Activated CD4-positive, alpha-beta T cell treated with anti-CD3 and anti-CD28 coated beads for 36 hours (primary cell): ENCODE measurements at regions not wholly inside any gene's neighbourhood (a gene's known extent, or its start where the extent isn't known, plus 50 kb on each side); places are given as distances from the start of the nearest gene placed in this dataset.
"Not testable (repeated sequence)": the region's sequence is repeated elsewhere in the genome, so short reads cannot be mapped to it uniquely, and the experiment has no call there.

Source experiments
- ATAC-seq: fragments of 200-7000 bp; cut with Tn5 transposase; one replicate; pipeline ENCODE4 v1.10.0; 2021; ENCODE audit warnings: mild to moderate bottlenecking, moderate library complexity
- CTCF ChIA-PET: fragments of 350-600 bp; sonication (Branson Sonifier 250); formaldehyde crosslinking; loops from one replicate; lab custom pipeline; 2021; ENCODE audit warnings: antibody characterized with exemption; lab: Charles Lee
- POLR2A ChIA-PET: fragments of 350-600 bp; sonication (Branson Sonifier 250); formaldehyde crosslinking; loops from one replicate; lab custom pipeline; 2021; ENCODE audit warnings: antibody characterized with exemption, inconsistent platforms; lab: Charles Lee
- DNase-seq: peaks from one replicate; pipeline ENCODE4 v3.0.0-alpha.2; 2020
- H3K27ac Mint-ChIP-seq: one replicate; pipeline ENCODE4 v1.8.0; 2021; ENCODE audit warnings: mixed read lengths
- H3K27me3 Mint-ChIP-seq: one replicate; pipeline ENCODE4 v1.8.0; 2021; ENCODE audit warnings: mixed read lengths
- H3K36me3 Mint-ChIP-seq: one replicate; pipeline ENCODE4 v1.8.0; 2021; ENCODE audit warnings: low read depth, mixed read lengths
- H3K4me1 Mint-ChIP-seq: one replicate; pipeline ENCODE4 v1.8.0; 2021; ENCODE audit warnings: mixed read lengths
- H3K4me3 Mint-ChIP-seq: one replicate; pipeline ENCODE4 v1.8.0; 2021; ENCODE audit warnings: mild to moderate bottlenecking, moderate library complexity, mixed read lengths
- H3K9me3 Mint-ChIP-seq: one replicate; pipeline ENCODE4 v1.8.0; 2021; ENCODE audit warnings: low read depth, mixed read lengths
- intact Hi-C, 2 experiments: fragments of 100-400 bp; cut with DNase I in 1 of 2; cut with micrococcal nuclease in 1 of 2; formaldehyde crosslinking; loops; one replicate each; pipeline versions ENCODE4 v1.14.2 to v1.15.1; 2022 to 2024; cut with DNase I, micrococcal nuclease

GRCh38 chr5:103402851-103403250 lies 144.3 kb downstream of the MACIR start:
- CTCF ChIA-PET: no interaction called here
- H3K27ac Mint-ChIP-seq: no peak overlapping the region
- H3K4me3 Mint-ChIP-seq: no peak overlapping the region
- DNase-seq (no peak), ATAC-seq (no peak)
- H3K9me3 Mint-ChIP-seq: no peaks in the 10 kb centered on the region
- H3K4me1 Mint-ChIP-seq: no peaks in the 10 kb centered on the region
- intact Hi-C loops: no loop called here
- H3K27me3 Mint-ChIP-seq: peaks cover 17% of the 10 kb centered on the region
- H3K36me3 Mint-ChIP-seq: no peaks in the 10 kb centered on the region
- POLR2A ChIA-PET: no interaction called here

- Mint-ChIP-seq H3K36me3 (no peaks in the 10 kb centered on the region), H3K27me3 (peaks cover 2% of the 10 kb centered on the region), H3K4me3 (no peak overlapping the region), H3K4me1 (peaks cover 5% of the 10 kb centered on the region), H3K27ac (no peak overlapping the region), H3K9me3 (no peaks in the 10 kb centered on the region)
- CTCF ChIA-PET: no interaction called here
- DNase-seq (no peak), ATAC-seq (no peak)
- intact Hi-C loops: no loop called here
- POLR2A ChIA-PET: no interaction called here
These were observed 139.4 kb downstream of the MACIR start for GRCh38 chr5:103397739-103398581.

- ATAC-seq: no peak
- CTCF ChIA-PET: no interaction called here
These were observed 136.1 kb downstream of the MACIR start for GRCh38 chr5:103394676-103395075.

GRCh38 chr5:103393101-103393754 lies 134.7 kb downstream of the MACIR start:
- peaks cover 2% of the 10 kb centered on the region for H3K27me3 Mint-ChIP-seq
- H3K36me3 Mint-ChIP-seq: no peaks in the 10 kb centered on the region
- no peaks in the 10 kb centered on the region for H3K9me3 Mint-ChIP-seq
- CTCF ChIA-PET: interaction anchor here (1.0 kb wide), 1 partner anchor 8 kb away, joined by 4 read pairs; no protein-coding TSS in a partner anchor
- intact Hi-C loops: no loop called here
- H3K4me3 Mint-ChIP-seq: no peak overlapping the region
- peaks cover 5% of the 10 kb centered on the region for H3K4me1 Mint-ChIP-seq
- ATAC-seq: no peak
- DNase-seq: no peak
- no peak overlapping the region for H3K27ac Mint-ChIP-seq
- POLR2A ChIA-PET: no interaction called here

More at GRCh38 chr5:103394676-103395075, 136.1 kb downstream of the MACIR start:
- POLR2A ChIA-PET: no interaction called here
- Mint-ChIP-seq H3K27ac (no peak overlapping the region), H3K4me1 (peaks cover 5% of the 10 kb centered on the region), H3K4me3 (no peak overlapping the region), H3K36me3 (no peaks in the 10 kb centered on the region), H3K9me3 (no peaks in the 10 kb centered on the region), H3K27me3 (peaks cover 4% of the 10 kb centered on the region)
- DNase-seq: no peak
- intact Hi-C loops: no loop called here

- no peaks in the 10 kb centered on the region for H3K36me3 Mint-ChIP-seq
These were observed 133.1 kb downstream of the MACIR start for GRCh38 chr5:103391659-103392058.

GRCh38 chr5:103389846-103390245 lies 131.3 kb downstream of the MACIR start:
- Mint-ChIP-seq H3K27me3 (peaks cover 4% of the 10 kb centered on the region), H3K4me1 (peaks cover 5% of the 10 kb centered on the region), H3K9me3 (peaks cover under 1% of the 10 kb centered on the region), H3K36me3 (no peaks in the 10 kb centered on the region), H3K27ac (no peak overlapping the region), H3K4me3 (no peak overlapping the region)
- ATAC-seq (no peak), DNase-seq (no peak)
- intact Hi-C loops: no loop called here
- ChIA-PET POLR2A (no interaction called here), CTCF (no interaction called here)

More at GRCh38 chr5:103391659-103392058, 133.1 kb downstream of the MACIR start:
- ATAC-seq: no peak
- Mint-ChIP-seq H3K9me3 (no peaks in the 10 kb centered on the region), H3K27me3 (peaks cover 2% of the 10 kb centered on the region), H3K27ac (no peak overlapping the region), H3K4me3 (no peak overlapping the region), H3K4me1 (peaks cover 5% of the 10 kb centered on the region)
- intact Hi-C loops: no loop called here
- ChIA-PET CTCF (interaction anchor here (0.6 to 0.9 kb wide), 2 partner anchors 20 to 180 kb away, joined by 3 to 4 read pairs; no protein-coding TSS in a partner anchor), POLR2A (no interaction called here)
- no peak for DNase-seq

- H3K9me3 Mint-ChIP-seq: peaks cover 5% of the 10 kb centered on the region
- CTCF ChIA-PET: interaction anchor here (1.0 kb wide), 1 partner anchor 30 kb away, joined by 3 read pairs; no protein-coding TSS in a partner anchor
These were observed 130.8 kb downstream of the MACIR start for GRCh38 chr5:103389357-103389756.

GRCh38 chr5:103385722-103386121 lies 127.2 kb downstream of the MACIR start:
- CTCF ChIA-PET: no interaction called here
- ATAC-seq (no peak), DNase-seq (no peak)
- H3K36me3 Mint-ChIP-seq: no peaks in the 10 kb centered on the region
- H3K4me1 Mint-ChIP-seq: no peaks in the 10 kb centered on the region
- POLR2A ChIA-PET: no interaction called here
- no peak overlapping the region for H3K27ac Mint-ChIP-seq
- intact Hi-C loops: no loop called here
- peaks cover 9% of the 10 kb centered on the region for H3K9me3 Mint-ChIP-seq
- H3K4me3 Mint-ChIP-seq: no peak overlapping the region
- peaks cover 15% of the 10 kb centered on the region for H3K27me3 Mint-ChIP-seq

More at GRCh38 chr5:103389357-103389756, 130.8 kb downstream of the MACIR start:
- POLR2A ChIA-PET: no interaction called here
- H3K27ac Mint-ChIP-seq: no peak overlapping the region
- peaks cover 5% of the 10 kb centered on the region for H3K27me3 Mint-ChIP-seq
- DNase-seq (no peak), ATAC-seq (no peak)
- no peak overlapping the region for H3K4me3 Mint-ChIP-seq
- no peaks in the 10 kb centered on the region for H3K36me3 Mint-ChIP-seq
- intact Hi-C loops: no loop called here
- peaks cover 5% of the 10 kb centered on the region for H3K4me1 Mint-ChIP-seq

GRCh38 chr5:103377638-103378037 lies 119.1 kb downstream of the MACIR start:
- H3K4me1 Mint-ChIP-seq, H3K36me3 Mint-ChIP-seq, CTCF ChIA-PET, H3K27ac Mint-ChIP-seq, H3K4me3 Mint-ChIP-seq, POLR2A ChIA-PET, ATAC-seq, DNase-seq, H3K9me3 Mint-ChIP-seq: not testable (repeated sequence)
- peaks cover 11% of the 10 kb centered on the region for H3K27me3 Mint-ChIP-seq
- intact Hi-C loops: loop anchor here in 1 of 2 experiments (5.0 kb wide), 1 partner anchor 545 kb away; no protein-coding TSS in a partner anchor

GRCh38 chr5:103375863-103376591 lies 117.5 kb downstream of the MACIR start:
- ChIA-PET POLR2A (no interaction called here), CTCF (no interaction called here)
- ATAC-seq: no peak
- Mint-ChIP-seq H3K27me3 (peaks cover 12% of the 10 kb centered on the region), H3K4me3 (no peak overlapping the region), H3K27ac (no peak overlapping the region), H3K36me3 (no peaks in the 10 kb centered on the region), H3K9me3 (no peaks in the 10 kb centered on the region), H3K4me1 (no peaks in the 10 kb centered on the region)
- intact Hi-C loops: loop anchor here in 1 of 2 experiments (5.0 kb wide), 1 partner anchor 544 kb away; no protein-coding TSS in a partner anchor
- no peak for DNase-seq

GRCh38 chr5:103375350-103375749 lies 116.8 kb downstream of the MACIR start:
- ATAC-seq: no peak
- no peak for DNase-seq
- intact Hi-C loops: loop anchor here in 1 of 2 experiments (5.0 kb wide), 1 partner anchor 543 kb away; no protein-coding TSS in a partner anchor
- Mint-ChIP-seq H3K36me3 (no peaks in the 10 kb centered on the region), H3K4me3 (no peak overlapping the region), H3K27ac (no peak overlapping the region), H3K9me3 (no peaks in the 10 kb centered on the region), H3K4me1 (no peaks in the 10 kb centered on the region), H3K27me3 (peaks cover 12% of the 10 kb centered on the region)
- ChIA-PET POLR2A (no interaction called here), CTCF (no interaction called here)
